ENCODE measurements at regions not wholly inside any gene's neighbourhood (a gene's known extent, or its start where the extent isn't known, plus 50 kb on each side); places are given as distances from the start of the nearest gene placed in this dataset.

GRCh38 chr7:85954961-85955360 is 688.7 kb upstream of the GRM3 start:
- H2BK120ac ChIP-seq (ENCODE audit: insufficient read depth, low read length, poor library complexity) = no peak overlapping the region
- no peak overlapping the region for H3K23ac ChIP-seq (ENCODE audit: low read length)
- no peaks in the 10 kb centered on the region for H3K79me1 ChIP-seq (ENCODE audit: low read length)
- no peaks in the 10 kb centered on the region for H3K79me2 ChIP-seq (ENCODE audit: control insufficient read depth, insufficient read depth, low read length, poor library complexity)
- no peaks in the 10 kb centered on the region for H3K36me3 ChIP-seq (ENCODE audit: control insufficient read depth in 1 of 2, insufficient read depth in 2 of 2, low read length in 2 of 2)
- H3K9me3 ChIP-seq (ENCODE audit: insufficient read depth, low read depth, low read length) = no peaks in the 10 kb centered on the region
- no peak overlapping the region for H3K4me2 ChIP-seq (ENCODE audit: low read length)
- H4K91ac ChIP-seq (ENCODE audit: low read depth, low read length) = no peak overlapping the region
- H3K14ac ChIP-seq (ENCODE audit: low read length) = no peak overlapping the region
- 96% methylated on average over 1 of the region's 3 CpGs for WGBS (ENCODE audit: extremely low coverage, insufficient coverage, insufficient read length)
- H2BK5ac ChIP-seq (ENCODE audit: low read depth, low read length, poor library complexity) = no peak overlapping the region
- no peak overlapping the region for H2AK5ac ChIP-seq (ENCODE audit: low read length)
- H3K4me3 ChIP-seq (ENCODE audit: low read depth, low read length) = no peak overlapping the region
- H4K12ac ChIP-seq (ENCODE audit: low read depth, low read length) = no peak overlapping the region
- no peak for DNase-seq
- no peak overlapping the region for H3K4ac ChIP-seq (ENCODE audit: low read depth, low read length)
- no peak overlapping the region for H2BK12ac ChIP-seq (ENCODE audit: low read length)
- no peak overlapping the region for H3K9ac ChIP-seq (ENCODE audit: low read length)
- H3K18ac ChIP-seq (ENCODE audit: low read length) = no peak overlapping the region
- H4K8ac ChIP-seq (ENCODE audit: low read depth, low read length) = no peak overlapping the region
- H2AFZ ChIP-seq (ENCODE audit: insufficient read depth, low read length, poor library complexity) = no peak overlapping the region
- no peaks in the 10 kb centered on the region for H3K4me1 ChIP-seq (ENCODE audit: control insufficient read depth in 1 of 2, insufficient read depth in 2 of 2, low read length in 2 of 2)
- H3K27ac ChIP-seq (ENCODE audit: low read depth, low read length) = no peak overlapping the region
- H3K27me3 ChIP-seq (ENCODE audit: insufficient read depth, low read length) = no peaks in the 10 kb centered on the region

- no peak overlapping the region for H3K27ac ChIP-seq (ENCODE audit: low read depth, low read length)
- no peaks in the 10 kb centered on the region for H3K36me3 ChIP-seq (ENCODE audit: control insufficient read depth in 1 of 2, insufficient read depth in 2 of 2, low read length in 2 of 2)
- no peak overlapping the region for H2AFZ ChIP-seq (ENCODE audit: insufficient read depth, low read length, poor library complexity)
- no peaks in the 10 kb centered on the region for H3K4me1 ChIP-seq (ENCODE audit: control insufficient read depth in 1 of 2, insufficient read depth in 2 of 2, low read length in 2 of 2)
- no peaks in the 10 kb centered on the region for H3K79me1 ChIP-seq (ENCODE audit: low read length)
- H2BK120ac ChIP-seq (ENCODE audit: insufficient read depth, low read length, poor library complexity) = no peak overlapping the region
- H3K79me2 ChIP-seq (ENCODE audit: control insufficient read depth, insufficient read depth, low read length, poor library complexity) = no peaks in the 10 kb centered on the region
- H2AK5ac ChIP-seq (ENCODE audit: low read length) = no peak overlapping the region
- no peak overlapping the region for H3K9ac ChIP-seq (ENCODE audit: low read length)
- no CpG with 5 or more reads among the region's 1 CpG for WGBS (ENCODE audit: extremely low coverage, insufficient coverage, insufficient read length)
- H4K12ac ChIP-seq (ENCODE audit: low read depth, low read length) = no peak overlapping the region
- H3K18ac ChIP-seq (ENCODE audit: low read length) = no peak overlapping the region
- H3K4ac ChIP-seq (ENCODE audit: low read depth, low read length) = no peak overlapping the region
- H2BK5ac ChIP-seq (ENCODE audit: low read depth, low read length, poor library complexity) = no peak overlapping the region
- no peak for DNase-seq
- H2BK12ac ChIP-seq (ENCODE audit: low read length) = no peak overlapping the region
- no peak overlapping the region for H3K4me3 ChIP-seq (ENCODE audit: low read depth, low read length)
- H3K4me2 ChIP-seq (ENCODE audit: low read length) = no peak overlapping the region
- peaks cover 2% of the 10 kb centered on the region for H3K9me3 ChIP-seq (ENCODE audit: insufficient read depth, low read depth, low read length)
- H4K8ac ChIP-seq (ENCODE audit: low read depth, low read length) = no peak overlapping the region
- H4K91ac ChIP-seq (ENCODE audit: low read depth, low read length) = no peak overlapping the region
- H3K14ac ChIP-seq (ENCODE audit: low read length) = no peak overlapping the region
- H3K27me3 ChIP-seq (ENCODE audit: insufficient read depth, low read length) = no peaks in the 10 kb centered on the region
- H3K23ac ChIP-seq (ENCODE audit: low read length) = no peak overlapping the region
Observed at GRCh38 chr7:85950871-85951270, 692.8 kb upstream of the GRM3 start.

GRCh38 chr7:85950418-85950817 is 693.3 kb upstream of the GRM3 start:
- no peak overlapping the region for H2BK12ac ChIP-seq (ENCODE audit: low read length)
- H4K91ac ChIP-seq (ENCODE audit: low read depth, low read length) = no peak overlapping the region
- H3K79me1 ChIP-seq (ENCODE audit: low read length) = no peaks in the 10 kb centered on the region
- H3K79me2 ChIP-seq (ENCODE audit: control insufficient read depth, insufficient read depth, low read length, poor library complexity) = no peaks in the 10 kb centered on the region
- no peaks in the 10 kb centered on the region for H3K4me1 ChIP-seq (ENCODE audit: control insufficient read depth in 1 of 2, insufficient read depth in 2 of 2, low read length in 2 of 2)
- H2AK5ac ChIP-seq (ENCODE audit: low read length) = no peak overlapping the region
- no peak overlapping the region for H3K9ac ChIP-seq (ENCODE audit: low read length)
- no CpG with 5 or more reads among the region's 3 CpGs for WGBS (ENCODE audit: extremely low coverage, insufficient coverage, insufficient read length)
- H3K27me3 ChIP-seq (ENCODE audit: insufficient read depth, low read length) = no peaks in the 10 kb centered on the region
- H2BK120ac ChIP-seq (ENCODE audit: insufficient read depth, low read length, poor library complexity) = no peak overlapping the region
- no peak overlapping the region for H3K4me3 ChIP-seq (ENCODE audit: low read depth, low read length)
- no peak overlapping the region for H4K12ac ChIP-seq (ENCODE audit: low read depth, low read length)
- no peak overlapping the region for H2AFZ ChIP-seq (ENCODE audit: insufficient read depth, low read length, poor library complexity)
- no peak overlapping the region for H4K8ac ChIP-seq (ENCODE audit: low read depth, low read length)
- no peak overlapping the region for H3K14ac ChIP-seq (ENCODE audit: low read length)
- H3K36me3 ChIP-seq (ENCODE audit: control insufficient read depth in 1 of 2, insufficient read depth in 2 of 2, low read length in 2 of 2) = no peaks in the 10 kb centered on the region
- no peak overlapping the region for H3K23ac ChIP-seq (ENCODE audit: low read length)
- DNase-seq = no peak
- no peak overlapping the region for H3K4ac ChIP-seq (ENCODE audit: low read depth, low read length)
- no peak overlapping the region for H3K27ac ChIP-seq (ENCODE audit: low read depth, low read length)
- H3K9me3 ChIP-seq (ENCODE audit: insufficient read depth, low read depth, low read length) = peaks cover 2% of the 10 kb centered on the region
- no peak overlapping the region for H2BK5ac ChIP-seq (ENCODE audit: low read depth, low read length, poor library complexity)
- H3K18ac ChIP-seq (ENCODE audit: low read length) = no peak overlapping the region
- no peak overlapping the region for H3K4me2 ChIP-seq (ENCODE audit: low read length)

GRCh38 chr7:85947767-85948166 is 695.9 kb upstream of the GRM3 start:
- H2BK12ac ChIP-seq (ENCODE audit: low read length) = no peak overlapping the region
- H3K14ac ChIP-seq (ENCODE audit: low read length) = no peak overlapping the region
- no peak overlapping the region for H2BK5ac ChIP-seq (ENCODE audit: low read depth, low read length, poor library complexity)
- H3K4me1 ChIP-seq (ENCODE audit: control insufficient read depth in 1 of 2, insufficient read depth in 2 of 2, low read length in 2 of 2) = no peaks in the 10 kb centered on the region
- no peak overlapping the region for H3K4ac ChIP-seq (ENCODE audit: low read depth, low read length)
- no peak overlapping the region for H2BK120ac ChIP-seq (ENCODE audit: insufficient read depth, low read length, poor library complexity)
- no peak overlapping the region for H3K23ac ChIP-seq (ENCODE audit: low read length)
- no peaks in the 10 kb centered on the region for H3K27me3 ChIP-seq (ENCODE audit: insufficient read depth, low read length)
- peaks cover 2% of the 10 kb centered on the region for H3K9me3 ChIP-seq (ENCODE audit: insufficient read depth, low read depth, low read length)
- H4K12ac ChIP-seq (ENCODE audit: low read depth, low read length) = no peak overlapping the region
- no peak overlapping the region for H3K9ac ChIP-seq (ENCODE audit: low read length)
- DNase-seq = no peak
- H2AK5ac ChIP-seq (ENCODE audit: low read length) = no peak overlapping the region
- H3K27ac ChIP-seq (ENCODE audit: low read depth, low read length) = no peak overlapping the region
- no peak overlapping the region for H3K18ac ChIP-seq (ENCODE audit: low read length)
- H4K91ac ChIP-seq (ENCODE audit: low read depth, low read length) = no peak overlapping the region
- H3K4me3 ChIP-seq (ENCODE audit: low read depth, low read length) = no peak overlapping the region
- no peak overlapping the region for H4K8ac ChIP-seq (ENCODE audit: low read depth, low read length)
- no peak overlapping the region for H2AFZ ChIP-seq (ENCODE audit: insufficient read depth, low read length, poor library complexity)
- H3K79me1 ChIP-seq (ENCODE audit: low read length) = no peaks in the 10 kb centered on the region
- no peaks in the 10 kb centered on the region for H3K79me2 ChIP-seq (ENCODE audit: control insufficient read depth, insufficient read depth, low read length, poor library complexity)
- no peak overlapping the region for H3K4me2 ChIP-seq (ENCODE audit: low read length)
- no peaks in the 10 kb centered on the region for H3K36me3 ChIP-seq (ENCODE audit: control insufficient read depth in 1 of 2, insufficient read depth in 2 of 2, low read length in 2 of 2)

GRCh38 chr7:85940798-85941197 is 702.9 kb upstream of the GRM3 start:
- Histone ChIP-seq H3K23ac (ENCODE audit: low read length) (no peak overlapping the region), H3K79me2 (ENCODE audit: control insufficient read depth, insufficient read depth, low read length, poor library complexity) (no peaks in the 10 kb centered on the region), H3K4me1 (ENCODE audit: control insufficient read depth in 1 of 2, insufficient read depth in 2 of 2, low read length in 2 of 2) (no peaks in the 10 kb centered on the region), H3K27ac (ENCODE audit: low read depth, low read length) (no peak overlapping the region), H2AFZ (ENCODE audit: insufficient read depth, low read length, poor library complexity) (no peak overlapping the region), H3K9me3 (ENCODE audit: insufficient read depth, low read depth, low read length) (no peaks in the 10 kb centered on the region), H3K14ac (ENCODE audit: low read length) (no peak overlapping the region), H4K8ac (ENCODE audit: low read depth, low read length) (no peak overlapping the region), H3K18ac (ENCODE audit: low read length) (no peak overlapping the region), H4K91ac (ENCODE audit: low read depth, low read length) (no peak overlapping the region), H3K4me2 (ENCODE audit: low read length) (no peak overlapping the region), H4K12ac (ENCODE audit: low read depth, low read length) (no peak overlapping the region), H2BK5ac (ENCODE audit: low read depth, low read length, poor library complexity) (no peak overlapping the region), H3K4ac (ENCODE audit: low read depth, low read length) (no peak overlapping the region), H3K27me3 (ENCODE audit: insufficient read depth, low read length) (no peaks in the 10 kb centered on the region), H2BK12ac (ENCODE audit: low read length) (no peak overlapping the region), H3K9ac (ENCODE audit: low read length) (no peak overlapping the region), H3K4me3 (ENCODE audit: low read depth, low read length) (no peak overlapping the region), H2BK120ac (ENCODE audit: insufficient read depth, low read length, poor library complexity) (no peak overlapping the region), H3K79me1 (ENCODE audit: low read length) (no peaks in the 10 kb centered on the region), H3K36me3 (ENCODE audit: control insufficient read depth in 1 of 2, insufficient read depth in 2 of 2, low read length in 2 of 2) (no peaks in the 10 kb centered on the region), H2AK5ac (ENCODE audit: low read length) (no peak overlapping the region)
- WGBS (ENCODE audit: extremely low coverage, insufficient coverage, insufficient read length) = no CpG with 5 or more reads among the region's 2 CpGs
- DNase-seq = no peak

All from trophoblast cell (in vitro differentiated cells and primary cell).